Hematopoietic multipotent progenitor cell treated with erythropoietin and hydrocortisone succinate and interleukin-3 and kit ligand, for 17 days (in vitro differentiated cells): ENCODE measurements at regions not wholly inside any gene's neighbourhood (a gene's known extent, or its start where the extent isn't known, plus 50 kb on each side); places are given as distances from the start of the nearest gene placed in this dataset.
"Not testable (repeated sequence)": the region's sequence is repeated elsewhere in the genome, so short reads cannot be mapped to it uniquely, and the experiment has no call there.

Source experiments
- DNase-seq: peaks from one replicate; pipeline ENCODE4 v3.0.0-alpha.2; 2015; ENCODE audit warnings: low spot score

DNA sequence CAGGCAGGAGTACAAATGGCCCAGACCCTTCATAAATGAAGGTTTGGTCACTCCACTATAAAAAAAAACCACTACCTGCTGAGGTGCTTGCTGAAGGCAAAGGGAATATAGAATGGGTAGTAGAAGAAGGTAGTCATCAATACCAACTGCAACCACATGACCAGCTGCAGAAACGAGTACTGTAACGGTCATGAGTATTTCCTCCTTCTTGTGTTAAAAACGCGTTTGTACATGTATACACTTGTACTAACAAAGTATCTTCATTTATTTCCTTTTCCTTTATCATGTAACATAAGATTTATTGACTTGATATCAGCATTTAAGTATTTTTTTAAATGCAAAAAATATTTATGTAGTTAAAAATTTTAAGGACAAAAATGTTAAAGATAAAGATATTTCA lies 238.6 kb downstream of the TFAP2B start:
- no peak for DNase-seq

DNA sequence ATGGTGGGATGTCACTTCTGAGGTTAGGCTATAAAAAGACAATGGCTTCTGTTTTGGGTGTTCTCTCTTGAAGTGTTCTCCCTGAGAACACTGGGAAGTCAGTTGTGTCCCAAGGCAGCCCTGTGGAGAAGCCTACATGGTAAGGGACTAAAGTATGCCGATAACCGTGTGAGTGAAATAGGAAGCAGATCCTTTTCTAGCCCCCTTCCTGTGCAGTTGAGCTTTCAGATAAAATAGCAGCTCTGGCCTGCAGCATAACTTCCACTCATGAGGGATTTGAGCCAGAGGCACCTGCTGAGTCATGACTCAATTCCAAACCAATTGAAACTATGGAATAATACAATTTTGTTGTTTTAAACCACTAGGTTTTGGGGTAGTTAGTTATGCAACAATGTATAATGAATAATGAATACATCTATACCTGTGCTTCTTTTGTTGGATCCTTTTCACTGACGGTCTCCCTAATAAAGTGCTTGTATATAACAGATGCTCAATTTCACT lies 241.6 kb downstream of the TFAP2B start:
- no peak for DNase-seq

GRCh38 chr6:51062166-51062722 lies 243.6 kb downstream of the TFAP2B start:
- no peak for DNase-seq

DNA sequence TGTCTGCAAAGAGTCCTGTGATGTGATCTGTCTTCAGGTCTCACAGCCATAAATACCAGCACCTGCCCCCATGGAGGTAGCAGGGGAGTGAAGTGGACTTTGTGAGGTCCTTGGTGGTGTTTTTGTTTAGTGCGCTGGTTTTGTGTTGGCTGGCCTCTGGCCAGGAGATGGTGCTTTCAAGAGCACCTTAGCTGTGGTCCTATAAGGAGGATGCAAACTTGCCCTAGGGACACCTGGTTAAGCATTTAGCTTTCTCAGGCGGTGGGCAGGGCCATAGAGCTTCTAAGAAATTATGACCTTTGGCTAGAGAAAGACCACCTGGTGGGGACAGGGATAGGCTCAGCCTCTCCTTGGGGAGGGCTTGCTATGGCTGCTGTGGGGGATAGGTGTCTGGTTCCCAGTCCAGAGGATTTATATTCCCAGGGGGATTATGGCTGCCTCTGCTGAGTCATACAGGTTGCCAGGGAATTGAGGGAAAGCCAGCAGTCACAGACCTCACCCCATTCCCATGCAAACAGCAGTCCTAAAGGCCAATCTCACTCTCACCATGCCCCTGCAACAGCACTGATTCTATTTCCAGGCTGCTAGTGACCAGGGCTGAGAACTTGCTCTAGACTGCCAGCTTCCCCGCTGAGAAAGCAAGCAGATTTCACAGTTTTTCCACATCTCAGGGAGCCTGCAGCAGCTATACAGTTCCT lies 259.3 kb downstream of the TFAP2B start:
- DNase-seq: no peak

DNA sequence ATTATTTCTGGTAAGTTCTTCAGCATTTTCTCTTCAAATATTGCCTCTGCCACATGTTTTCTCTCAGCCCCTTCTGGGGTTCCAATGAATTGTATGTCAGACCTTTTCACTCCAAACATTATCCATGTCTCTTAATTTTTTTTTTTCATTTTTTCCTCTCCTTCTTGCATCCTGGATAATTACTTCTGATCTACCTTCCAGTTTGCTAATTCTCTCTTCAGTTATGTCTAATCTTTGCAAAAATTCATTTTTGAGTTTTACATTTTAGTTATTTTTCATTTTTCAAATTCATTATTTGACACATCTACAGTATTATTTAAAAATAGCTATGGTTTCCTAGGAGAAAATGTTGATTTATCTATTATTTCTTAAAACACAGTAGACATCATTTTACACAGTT lies 271.7 kb downstream of the TFAP2B start:
- DNase-seq: no peak

- no peak for DNase-seq
Observed at GRCh38 chr6:51093871-51094270, 275.2 kb downstream of the TFAP2B start.

DNA sequence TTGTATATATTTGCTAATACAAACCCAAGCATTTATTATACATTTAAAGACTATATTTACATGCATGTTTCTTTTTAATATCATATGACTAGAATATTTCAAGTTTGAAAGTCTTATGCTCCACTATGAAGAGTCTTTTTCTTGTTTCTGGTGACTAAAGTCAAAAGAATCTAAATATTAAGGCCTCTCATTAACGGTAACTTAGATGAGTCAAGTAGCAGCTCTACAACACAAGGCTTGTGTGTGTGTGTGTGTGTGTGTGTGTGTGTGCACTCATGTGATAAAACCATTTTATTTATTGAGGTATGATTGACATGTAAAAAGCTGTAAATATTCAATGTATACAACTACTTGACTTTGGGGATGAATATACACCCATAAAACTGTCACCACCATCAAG lies 275.6 kb downstream of the TFAP2B start:
- no peak for DNase-seq

DNA sequence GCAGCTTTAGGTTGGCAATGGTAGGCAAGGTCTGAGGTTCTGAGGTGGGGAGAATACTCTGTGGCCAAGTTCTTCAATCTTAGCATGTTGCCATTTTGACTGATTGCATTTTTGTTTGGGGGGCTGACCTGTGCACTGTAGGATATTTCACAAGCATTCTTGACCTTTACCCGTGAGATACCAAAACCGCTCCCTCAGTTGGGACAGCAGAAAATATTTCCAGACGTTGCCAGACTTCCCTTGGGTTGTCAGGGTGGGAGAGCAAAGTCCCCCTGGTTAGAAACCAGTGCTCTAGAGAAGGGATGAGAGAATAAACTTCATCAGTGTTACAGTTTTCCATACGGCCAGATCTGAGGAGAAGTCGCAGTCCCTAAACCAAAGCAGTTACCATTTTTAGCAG lies 279.6 kb downstream of the TFAP2B start:
- DNase-seq: no peak

- no peak for DNase-seq
Observed at GRCh38 chr6:51098791-51099190, 280.1 kb downstream of the TFAP2B start.

- no peak for DNase-seq
Observed at GRCh38 chr6:51099201-51099600, 280.5 kb downstream of the TFAP2B start.

DNA sequence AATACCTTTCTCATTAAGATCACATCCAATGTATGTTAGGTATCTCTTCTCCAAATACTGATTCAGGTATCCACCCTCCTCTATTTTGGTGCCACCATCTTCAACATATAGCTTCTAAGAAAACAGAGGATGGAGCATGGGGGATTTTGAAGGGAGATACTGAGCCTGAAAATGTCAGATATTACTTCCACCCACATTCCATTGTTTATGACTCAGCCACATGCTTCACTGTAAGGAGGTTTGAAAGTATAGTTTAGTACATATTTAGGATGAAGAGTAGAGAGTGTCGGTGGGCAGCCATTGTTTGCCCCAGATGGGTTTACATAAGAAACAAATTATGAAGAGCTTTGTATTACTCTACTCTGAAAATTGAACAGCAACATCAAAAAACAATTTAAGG lies 286.7 kb downstream of the TFAP2B start:
- DNase-seq: no peak

DNA sequence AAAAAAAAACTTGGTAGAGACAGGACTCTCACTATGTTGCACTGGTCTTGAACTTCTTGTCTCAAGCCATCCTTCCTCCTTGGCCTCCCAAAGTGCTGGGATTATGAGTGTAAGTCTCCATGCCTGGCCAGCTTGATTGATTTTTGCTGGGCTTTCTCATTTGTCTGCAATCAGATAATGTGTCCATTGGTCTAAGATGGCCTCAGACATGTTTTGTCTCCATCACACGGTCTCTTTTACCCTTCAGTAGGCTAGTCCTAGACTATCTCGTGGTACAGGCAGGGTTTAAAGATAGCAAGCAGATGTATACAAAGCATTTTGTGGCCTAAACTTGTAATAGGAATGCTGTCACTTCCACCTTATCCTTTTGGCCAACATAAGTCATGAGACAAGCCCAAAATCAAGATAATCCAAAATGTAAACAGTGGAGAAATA lies 289.1 kb downstream of the TFAP2B start:
- DNase-seq: no peak

DNA sequence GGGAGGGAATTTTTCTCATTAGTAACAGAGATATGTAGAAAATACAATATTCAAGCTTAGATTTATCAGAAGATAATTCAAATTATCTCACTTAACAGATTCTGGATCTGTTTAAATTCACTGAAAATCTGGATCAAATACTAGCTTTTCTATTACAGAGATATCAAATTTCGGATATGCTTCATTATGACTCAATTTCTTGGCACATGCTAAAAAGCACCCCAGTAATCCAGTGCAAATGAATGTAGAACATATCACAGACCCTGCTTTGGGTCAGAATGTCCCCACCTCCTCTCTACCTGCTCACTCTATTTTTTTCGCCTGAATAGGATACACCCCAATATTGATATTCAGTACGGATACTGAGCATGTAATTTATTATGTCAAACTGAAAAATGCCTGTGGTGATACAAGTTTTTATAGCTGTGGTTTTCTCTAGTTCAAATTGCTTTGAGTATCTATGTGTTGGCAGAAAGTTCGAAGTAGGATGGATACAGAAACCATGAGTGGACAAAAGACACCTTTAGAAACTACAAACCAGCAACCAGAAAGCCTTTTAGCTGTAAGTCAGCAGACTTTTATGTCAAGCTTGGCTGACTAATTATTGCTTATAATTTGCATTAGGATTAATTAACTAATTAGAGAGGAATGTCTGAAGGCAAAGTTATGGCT lies 290.0 kb downstream of the TFAP2B start:
- DNase-seq: no peak

GRCh38 chr6:51112731-51113130 lies 294.1 kb downstream of the TFAP2B start:
- DNase-seq: no peak

DNA sequence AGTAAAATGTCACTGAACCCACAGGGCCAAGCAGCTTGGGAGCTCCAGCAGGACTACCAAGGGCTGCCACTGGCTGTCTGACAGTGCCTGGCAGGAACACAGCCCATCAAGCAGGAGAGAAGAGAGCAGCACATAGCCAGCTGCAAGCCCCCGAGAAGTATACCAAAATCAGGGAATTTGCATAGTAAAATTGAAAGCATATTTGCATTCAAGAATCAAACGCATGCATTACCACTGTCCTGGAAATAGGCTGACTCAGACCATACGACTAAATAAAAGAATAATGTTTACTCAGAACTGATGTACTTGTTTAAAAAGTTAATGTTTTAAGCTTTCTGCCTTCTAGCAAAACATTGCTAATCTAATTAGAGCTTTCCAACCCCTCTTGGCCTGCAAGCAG lies 298.1 kb downstream of the TFAP2B start:
- DNase-seq: no peak

GRCh38 chr6:51118792-51119191 lies 300.1 kb downstream of the TFAP2B start:
- DNase-seq: no peak

DNA sequence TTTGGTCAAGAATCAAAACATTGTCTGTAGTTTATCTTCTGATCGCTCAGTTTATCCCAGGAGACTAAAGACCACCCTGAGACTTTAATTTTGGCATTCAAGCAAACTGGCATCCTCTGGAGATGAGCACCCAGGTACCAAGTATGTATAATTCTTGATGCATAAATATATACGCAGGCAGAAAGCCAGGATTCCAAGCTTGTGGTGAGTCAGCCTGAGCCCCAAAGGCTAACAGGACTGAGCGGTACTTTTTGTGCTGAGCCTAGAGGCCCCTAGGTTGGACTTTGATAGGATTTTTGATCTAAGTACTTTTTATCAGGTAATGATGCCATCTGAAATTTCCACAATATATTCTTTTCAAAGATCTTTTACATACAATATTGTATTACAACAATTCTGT lies 301.3 kb downstream of the TFAP2B start:
- no peak for DNase-seq

GRCh38 chr6:51121380-51121976 lies 302.8 kb downstream of the TFAP2B start:
- DNase-seq: not testable (repeated sequence)

- DNase-seq: no peak
Observed at GRCh38 chr6:51129043-51129442, 310.4 kb downstream of the TFAP2B start.

GRCh38 chr6:51137777-51138176 lies 319.1 kb downstream of the TFAP2B start:
- DNase-seq: no peak

- DNase-seq: no peak
Observed at GRCh38 chr6:51139950-51140385, 321.3 kb downstream of the TFAP2B start.

DNA sequence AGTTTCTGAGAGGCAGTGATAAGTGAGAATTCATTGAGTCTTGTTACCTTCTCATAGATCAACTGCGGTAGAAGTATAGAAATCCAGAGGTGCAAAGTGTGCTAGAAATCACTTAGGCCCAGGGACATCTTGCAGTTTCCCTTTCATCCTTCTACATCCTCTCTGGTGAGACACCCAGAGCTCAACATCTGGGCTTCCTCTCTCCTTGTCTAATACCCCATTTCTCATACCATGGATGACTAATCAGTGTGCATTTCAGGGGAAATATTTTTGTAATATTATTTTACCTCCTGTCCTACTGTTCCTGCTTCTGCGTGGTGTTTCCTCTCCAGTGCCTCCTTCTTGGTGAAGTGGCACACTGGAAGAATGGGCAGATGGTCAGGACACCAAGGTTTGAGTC lies 322.4 kb downstream of the TFAP2B start:
- no peak for DNase-seq

- DNase-seq: no peak
Observed at GRCh38 chr6:51147756-51148155, 329.1 kb downstream of the TFAP2B start.
